OCI-LY1 (cell line): ENCODE measurements at regions not wholly inside any gene's neighbourhood (a gene's known extent, or its start where the extent isn't known, plus 50 kb on each side); places are given as distances from the start of the nearest gene placed in this dataset.

ENCODE experiments used
- CTCF ChIP-seq: fragments of 200-600 bp; sonication (generic), shearing (Covaris generic); IDR thresholded peaks from 2 replicates; pipeline ENCODE4 v1.5.1; 2017; ENCODE audit warnings: mild to moderate bottlenecking, antibody characterized with exemption, low read length, moderate library complexity, mixed read lengths
- EZH2 ChIP-seq: fragments of 200-600 bp; sonication (generic), shearing (Covaris generic); IDR thresholded peaks from 2 replicates; pipeline ENCODE4 v1.8.0; 2017; ENCODE audit warnings: borderline replicate concordance, mixed run types, mild to moderate bottlenecking, antibody characterized with exemption, low read length, moderate library complexity, mixed read lengths

- no peak for TF ChIP-seq CTCF
- TF ChIP-seq EZH2 = no peak
Observed at GRCh38 chr5:88954511-88954910, 71.5 kb upstream of the MEF2C start.
